H9 (cell line): ENCODE measurements at regions not wholly inside any gene's neighbourhood (a gene's known extent, or its start where the extent isn't known, plus 50 kb on each side); places are given as distances from the start of the nearest gene placed in this dataset.

ENCODE experiments used
- DNase-seq: peaks from one replicate; pipeline ENCODE4 v3.0.0-alpha.2; 2017
- H2AFZ ChIP-seq: one replicate; pipeline ENCODE4 v1.6.1; 2013; ENCODE audit warnings: mild to moderate bottlenecking, low read length, control low read depth, moderate library complexity
- H2AK5ac ChIP-seq: 2 replicates; pipeline ENCODE4 v1.6.1; 2013; ENCODE audit warnings: low read length, control low read depth, mixed read lengths; ENCODE audit not compliant: insufficient read length
- H2BK120ac ChIP-seq: one replicate; pipeline ENCODE4 v1.6.1; 2013; ENCODE audit warnings: low read depth, mild to moderate bottlenecking, low read length, control low read depth, inconsistent platforms; ENCODE audit not compliant: poor library complexity, severe bottlenecking
- H2BK12ac ChIP-seq: 2 replicates; pipeline ENCODE4 v1.6.1; 2013; ENCODE audit warnings: low read length, control low read depth, mixed read lengths, low read depth; ENCODE audit not compliant: insufficient read length
- H2BK15ac ChIP-seq: 2 replicates; pipeline ENCODE4 v1.6.1; 2013; ENCODE audit warnings: low read depth, low read length, control low read depth
- H2BK20ac ChIP-seq: one replicate; pipeline ENCODE4 v1.6.1; 2013; ENCODE audit warnings: low read depth, mild to moderate bottlenecking, low read length, control low read depth, inconsistent platforms; ENCODE audit not compliant: poor library complexity, severe bottlenecking
- H2BK5ac ChIP-seq: 2 replicates; pipeline ENCODE4 v1.6.1; 2013; ENCODE audit warnings: low read length, control low read depth, mixed read lengths; ENCODE audit not compliant: insufficient read length
- H3K14ac ChIP-seq: 2 replicates; pipeline ENCODE4 v1.6.1; 2013; ENCODE audit warnings: low read length, control low read depth; ENCODE audit not compliant: insufficient read depth
- H3K18ac ChIP-seq: 2 replicates; pipeline ENCODE4 v1.6.1; 2013; ENCODE audit warnings: low read depth, mild to moderate bottlenecking, mixed read lengths, low read length, control low read depth; ENCODE audit not compliant: insufficient read length
- H3K23ac ChIP-seq: 2 replicates; pipeline ENCODE4 v1.6.1; 2013; ENCODE audit warnings: low read length, control low read depth, mixed read lengths, low read depth; ENCODE audit not compliant: insufficient read length
- H3K23me2 ChIP-seq: 2 replicates; pipeline ENCODE4 v1.6.1; 2013; ENCODE audit warnings: low read depth, mild to moderate bottlenecking, mixed read lengths, low read length, control low read depth; ENCODE audit not compliant: insufficient read length, poor library complexity, severe bottlenecking
- H3K27ac ChIP-seq: 2 replicates; pipeline ENCODE4 v1.5.1; 2013; ENCODE audit warnings: low read length, control low read depth, mixed read lengths, low read depth; ENCODE audit not compliant: insufficient read length
- H3K27me3 ChIP-seq: 2 replicates; pipeline ENCODE4 v1.6.1; 2013; ENCODE audit warnings: low read length, control low read depth, inconsistent platforms; ENCODE audit not compliant: insufficient read depth
- H3K4ac ChIP-seq: 2 replicates; pipeline ENCODE4 v1.6.1; 2013; ENCODE audit warnings: low read depth, mild to moderate bottlenecking, control low read depth, inconsistent platforms, low read length, moderate library complexity
- H3K4me1 ChIP-seq: 2 replicates; pipeline ENCODE4 v1.6.1; 2013; ENCODE audit warnings: low read length, control low read depth, inconsistent platforms; ENCODE audit not compliant: insufficient read depth
- H3K4me2 ChIP-seq: 2 replicates; pipeline ENCODE4 v1.6.1; 2013; ENCODE audit warnings: low read length, control low read depth, mixed read lengths; ENCODE audit not compliant: insufficient read length, insufficient read depth
- H3K56ac ChIP-seq: 2 replicates; pipeline ENCODE4 v1.6.1; 2013; ENCODE audit warnings: low read depth, mild to moderate bottlenecking, mixed read lengths, low read length, control low read depth; ENCODE audit not compliant: insufficient read length
- H3K79me1 ChIP-seq: 2 replicates; pipeline ENCODE4 v1.6.1; 2013; ENCODE audit warnings: low read depth, mild to moderate bottlenecking, moderate library complexity, low read length, control low read depth, inconsistent platforms; ENCODE audit not compliant: insufficient read depth, poor library complexity, severe bottlenecking
- H3K79me2 ChIP-seq: 2 replicates; pipeline ENCODE4 v1.6.1; 2013; ENCODE audit warnings: low read length, control low read depth, inconsistent platforms; ENCODE audit not compliant: insufficient read depth
- H3K9ac ChIP-seq: 2 replicates; pipeline ENCODE4 v1.6.1; 2013; ENCODE audit warnings: low read length, control low read depth, mixed read lengths; ENCODE audit not compliant: insufficient read length; ENCODE audit errors: extremely low read depth
- H3K9me3 ChIP-seq: one replicate; pipeline ENCODE4 v1.6.1; 2013; ENCODE audit warnings: low read depth, low read length, inconsistent platforms; ENCODE audit not compliant: control insufficient read depth
- H3T11ph ChIP-seq: one replicate; pipeline ENCODE4 v1.6.1; 2013; ENCODE audit warnings: mild to moderate bottlenecking, low read length, control low read depth, inconsistent platforms
- H4K20me1 ChIP-seq: one replicate; pipeline ENCODE4 v1.6.1; 2013; ENCODE audit not compliant: control insufficient read depth, insufficient read length, insufficient read depth
- H4K5ac ChIP-seq: 2 replicates; pipeline ENCODE4 v1.6.1; 2013; ENCODE audit warnings: low read depth, mild to moderate bottlenecking, mixed read lengths, low read length, control low read depth; ENCODE audit not compliant: insufficient read length
- H4K8ac ChIP-seq: replicated peaks from 2 replicates; pipeline ENCODE4 v1.6.1; 2013; ENCODE audit warnings: low read length, control low read depth, mixed read lengths, low read depth; ENCODE audit not compliant: insufficient read length
- H4K91ac ChIP-seq: 2 replicates; pipeline ENCODE4 v1.6.1; 2013; ENCODE audit warnings: low read depth, mild to moderate bottlenecking, moderate library complexity, mixed read lengths, low read length, control low read depth; ENCODE audit not compliant: insufficient read length
- H3K27ac Mint-ChIP-seq, 3 experiments: 2 replicates in 2 of 3; 3 replicates in 1 of 3; pipeline ENCODE4 v1.8.0; 2020 to 2021; ENCODE audit warnings: mixed read lengths in 3 of 3, mild to moderate bottlenecking in 1 of 3, moderate library complexity in 1 of 3
- H3K27me3 Mint-ChIP-seq: 2 replicates; pipeline ENCODE4 v1.8.0; 2021; ENCODE audit warnings: low read depth, mild to moderate bottlenecking, moderate library complexity, mixed read lengths
- H3K36me3 Mint-ChIP-seq, 3 experiments: 2 replicates in 2 of 3; 3 replicates in 1 of 3; pipeline ENCODE4 v1.8.0; 2020 to 2021; ENCODE audit warnings: low read depth in 3 of 3, mixed read lengths in 3 of 3; ENCODE audit not compliant: insufficient read depth in 1 of 3
- H3K4me1 Mint-ChIP-seq, 2 experiments: 2 replicates each; pipeline ENCODE4 v1.8.0; 2020; ENCODE audit warnings: mixed read lengths in 2 of 2
- H3K4me3 Mint-ChIP-seq, 2 experiments: 2 replicates in 1 of 2; 3 replicates in 1 of 2; pipeline ENCODE4 v1.8.0; 2020 to 2021; ENCODE audit warnings: mild to moderate bottlenecking in 2 of 2, mixed read lengths in 2 of 2, moderate library complexity in 1 of 2
- H3K9me3 Mint-ChIP-seq, 2 experiments: 2 replicates in 1 of 2; 3 replicates in 1 of 2; pipeline ENCODE4 v1.8.0; 2020; ENCODE audit warnings: mild to moderate bottlenecking in 2 of 2, mixed read lengths in 2 of 2, moderate library complexity in 1 of 2
- CTCF ChIP-seq: fragments of 200-600 bp; sonication (generic); conservative IDR thresholded peaks from 3 replicates; pipeline ENCODE4 v1.8.0; 2021; ENCODE audit warnings: antibody characterized with exemption, mild to moderate bottlenecking
- WGBS: extraction: QIAGEN DNeasy Blood & Tissue Kit; methylation state at CpG from one replicate; pipeline ENCODE4 v1.1.7; 2013; ENCODE audit warnings: missing lambda C conversion rate, low lambda C conversion rate, mixed read lengths; ENCODE audit not compliant: insufficient read length; ENCODE audit errors: extremely low coverage; 5-methylcytosine and 5-hydroxymethylcytosine counted together

GRCh38 chr7:54897891-54898290 lies 120.9 kb upstream of the EGFR start:
- Histone ChIP-seq H2AK5ac (no peak overlapping the region), H4K8ac (no peak overlapping the region), H3K27ac (no peak overlapping the region), H3K14ac (no peak overlapping the region), H3K9me3 (no peaks in the 10 kb centered on the region), H3K79me2 (no peaks in the 10 kb centered on the region), H2BK15ac (no peak overlapping the region), H2BK120ac (no peak overlapping the region), H3K79me1 (no peaks in the 10 kb centered on the region), H3K4me1 (no peaks in the 10 kb centered on the region), H3K18ac (no peak overlapping the region), H2BK12ac (no peak overlapping the region), H3T11ph (no peak overlapping the region), H2BK5ac (no peak overlapping the region), H2AFZ (no peak overlapping the region), H2BK20ac (no peak overlapping the region), H3K23ac (no peak overlapping the region), H4K5ac (no peak overlapping the region), H4K20me1 (no peaks in the 10 kb centered on the region), H3K4me2 (no peak overlapping the region), H3K56ac (no peak overlapping the region), H3K27me3 (no peaks in the 10 kb centered on the region), H3K4ac (no peak overlapping the region), H3K23me2 (no peaks in the 10 kb centered on the region), H3K9ac (no peak overlapping the region), H4K91ac (no peak overlapping the region)
- Mint-ChIP-seq H3K27me3 (peaks cover 4% of the 10 kb centered on the region), H3K4me1 (no peaks in the 10 kb centered on the region), H3K4me3 (no peak overlapping the region), H3K27ac (no peak overlapping the region; a peak in 1 of 7 replicates), H3K9me3 (no peaks in the 10 kb centered on the region), H3K36me3 (no peaks in the 10 kb centered on the region)
- WGBS = no CpG with 5 or more reads among the region's 2 CpGs
- no peak for DNase-seq
- TF ChIP-seq CTCF = no peak
